ENCODE measurements at regions not wholly inside any gene's neighbourhood (a gene's known extent, or its start where the extent isn't known, plus 50 kb on each side); places are given as distances from the start of the nearest gene placed in this dataset.

DNA sequence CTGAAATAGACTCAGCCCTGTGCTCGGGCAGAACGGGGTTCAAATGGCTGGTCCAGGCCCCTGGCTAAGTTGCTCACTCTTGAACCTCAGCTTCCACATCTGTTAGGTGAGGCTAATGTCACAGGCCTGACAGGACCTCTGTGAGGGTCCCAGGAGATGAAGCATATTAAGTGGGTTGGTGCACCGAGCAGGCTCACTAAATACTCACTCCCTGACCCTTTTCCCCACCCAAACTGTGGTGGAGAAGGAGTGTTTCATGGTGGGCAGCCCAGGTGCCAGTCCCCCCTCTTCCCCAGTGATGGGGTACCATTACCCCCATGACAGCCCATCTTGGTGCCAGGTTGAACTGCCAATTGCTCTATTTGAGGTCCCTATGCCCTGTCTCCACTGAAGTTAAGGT, 286.0 kb downstream of the MYCN start:
- TF ChIP-seq, protein P1, sequence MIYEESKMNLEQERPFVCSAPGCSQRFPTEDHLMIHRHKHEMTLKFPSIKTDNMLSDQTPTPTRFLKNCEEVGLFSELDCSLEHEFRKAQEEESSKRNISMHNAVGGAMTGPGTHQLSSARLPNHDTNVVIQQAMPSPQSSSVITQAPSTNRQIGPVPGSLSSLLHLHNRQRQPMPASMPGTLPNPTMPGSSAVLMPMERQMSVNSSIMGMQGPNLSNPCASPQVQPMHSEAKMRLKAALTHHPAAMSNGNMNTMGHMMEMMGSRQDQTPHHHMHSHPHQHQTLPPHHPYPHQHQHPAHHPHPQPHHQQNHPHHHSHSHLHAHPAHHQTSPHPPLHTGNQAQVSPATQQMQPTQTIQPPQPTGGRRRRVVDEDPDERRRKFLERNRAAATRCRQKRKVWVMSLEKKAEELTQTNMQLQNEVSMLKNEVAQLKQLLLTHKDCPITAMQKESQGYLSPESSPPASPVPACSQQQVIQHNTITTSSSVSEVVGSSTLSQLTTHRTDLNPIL (CRISPR knock-in tag; IDR thresholded peaks at IDR 0.05; ENCODE audit: low read depth) = no peak
- TF ChIP-seq RARB (CRISPR knock-in tag; IDR thresholded peaks at IDR 0.05) = no peak
- TF ChIP-seq, protein P2, sequence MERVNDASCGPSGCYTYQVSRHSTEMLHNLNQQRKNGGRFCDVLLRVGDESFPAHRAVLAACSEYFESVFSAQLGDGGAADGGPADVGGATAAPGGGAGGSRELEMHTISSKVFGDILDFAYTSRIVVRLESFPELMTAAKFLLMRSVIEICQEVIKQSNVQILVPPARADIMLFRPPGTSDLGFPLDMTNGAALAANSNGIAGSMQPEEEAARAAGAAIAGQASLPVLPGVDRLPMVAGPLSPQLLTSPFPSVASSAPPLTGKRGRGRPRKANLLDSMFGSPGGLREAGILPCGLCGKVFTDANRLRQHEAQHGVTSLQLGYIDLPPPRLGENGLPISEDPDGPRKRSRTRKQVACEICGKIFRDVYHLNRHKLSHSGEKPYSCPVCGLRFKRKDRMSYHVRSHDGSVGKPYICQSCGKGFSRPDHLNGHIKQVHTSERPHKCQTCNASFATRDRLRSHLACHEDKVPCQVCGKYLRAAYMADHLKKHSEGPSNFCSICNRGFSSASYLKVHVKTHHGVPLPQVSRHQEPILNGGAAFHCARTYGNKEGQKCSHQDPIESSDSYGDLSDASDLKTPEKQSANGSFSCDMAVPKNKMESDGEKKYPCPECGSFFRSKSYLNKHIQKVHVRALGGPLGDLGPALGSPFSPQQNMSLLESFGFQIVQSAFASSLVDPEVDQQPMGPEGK (CRISPR knock-in tag; IDR thresholded peaks at IDR 0.05; ENCODE audit: borderline replicate concordance) = no peak
- no peak for TF ChIP-seq ZNF565 (CRISPR knock-in tag; conservative IDR thresholded peaks at IDR 0.05; ENCODE audit: low read depth)
- TF ChIP-seq ZNF70 (CRISPR knock-in tag; IDR thresholded peaks at IDR 0.05) = no peak
- no peak for TF ChIP-seq OSR1 (CRISPR knock-in tag; IDR thresholded peaks at IDR 0.05)
- TF ChIP-seq PPARA (CRISPR knock-in tag; IDR thresholded peaks at IDR 0.05; ENCODE audit: borderline replicate concordance) = no peak
- no peak for TF ChIP-seq CSDC2 (CRISPR knock-in tag; IDR thresholded peaks at IDR 0.05)
- TF ChIP-seq BACH2 (CRISPR knock-in tag; IDR thresholded peaks at IDR 0.05; ENCODE audit: borderline replicate concordance) = no peak
- TF ChIP-seq TCF4 (CRISPR knock-in tag; IDR thresholded peaks at IDR 0.05; ENCODE audit: borderline replicate concordance) = no peak
